B cell (primary cell): ENCODE measurements at regions not wholly inside any gene's neighbourhood (a gene's known extent, or its start where the extent isn't known, plus 50 kb on each side); places are given as distances from the start of the nearest gene placed in this dataset.

Source experiments
- ATAC-seq: fragments of 200-7000 bp; cut with Tn5 transposase; one replicate; pipeline ENCODE4 v1.10.0; 2021; ENCODE audit warnings: low read depth, mild to moderate bottlenecking, moderate number of reproducible peaks, moderate library complexity
- CTCF ChIA-PET: fragments of 350-600 bp; sonication (Branson Sonifier 250); formaldehyde crosslinking; loops from one replicate; lab custom pipeline; 2021; ENCODE audit warnings: antibody characterized with exemption, inconsistent platforms; lab: Charles Lee
- POLR2A ChIA-PET: fragments of 350-600 bp; sonication (Branson Sonifier 250); formaldehyde crosslinking; loops from one replicate; lab custom pipeline; 2021; ENCODE audit warnings: antibody characterized with exemption; lab: Charles Lee
- DNase-seq: peaks from one replicate; pipeline ENCODE4 v3.0.0; 2013
- H2AFZ ChIP-seq: 2 replicates; pipeline ENCODE4 v1.6.1; 2012; ENCODE audit warnings: mild to moderate bottlenecking, low read depth, low read length; ENCODE audit not compliant: insufficient read depth, poor library complexity, severe bottlenecking
- H3K27ac ChIP-seq, 2 donors: 1 replicate in 1 of 2; 2 replicates in 1 of 2; pipeline ENCODE4 v1.5.1; 2012 to 2013; ENCODE audit warnings: low read length in 2 of 2, mild to moderate bottlenecking in 2 of 2, moderate library complexity in 1 of 2
- H3K27me3 ChIP-seq, 4 experiments: fragments of 200-600 bp in 1 of 4; sonication (generic) in 1 of 4; replicated peaks in 1 of 4; 1 replicate in 2 of 4; 2 replicates in 2 of 4; pipeline versions ENCODE4 v1.6.1 to v1.7.0; 2013 to 2016; ENCODE audit warnings: low read length in 3 of 4, mild to moderate bottlenecking in 2 of 4, mixed read lengths in 1 of 4, moderate library complexity in 1 of 4; ENCODE audit not compliant: insufficient read depth in 4 of 4, control insufficient read depth in 3 of 4; ENCODE audit errors: control extremely low read depth in 1 of 4
- H3K36me3 ChIP-seq, 2 experiments: replicated peaks in 1 of 2; 1 replicate in 1 of 2; 2 replicates in 1 of 2; pipeline versions ENCODE4 v1.6.1 to v1.7.1; 2013; ENCODE audit warnings: low read length in 1 of 2; ENCODE audit not compliant: insufficient read depth in 2 of 2, control insufficient read depth in 1 of 2; ENCODE audit errors: control extremely low read depth in 1 of 2, extremely low read depth in 1 of 2
- H3K4me1 ChIP-seq, 2 donors: fragments of 200-600 bp in 1 of 2; sonication (generic) in 1 of 2; 1 replicate in 1 of 2; 2 replicates in 1 of 2; pipeline versions ENCODE4 v1.5.1 to v1.6.1; 2013 to 2017; ENCODE audit warnings: low read length in 2 of 2; ENCODE audit not compliant: control insufficient read depth in 2 of 2, insufficient read depth in 2 of 2
- H3K4me2 ChIP-seq: replicated peaks from 2 replicates; pipeline ENCODE3; 2012; ENCODE audit warnings: mild to moderate bottlenecking, low read depth, low read length; ENCODE audit not compliant: poor library complexity, severe bottlenecking
- H3K4me3 ChIP-seq, 5 experiments: fragments of 200-600 bp in 1 of 5; sonication (generic) in 1 of 5; 1 replicate in 3 of 5; 2 replicates in 2 of 5; pipeline versions ENCODE4 v1.5.1 to v1.7.0; 2011 to 2016; ENCODE audit warnings: low read length in 4 of 5, mild to moderate bottlenecking in 4 of 5, low read depth in 2 of 5, control low read depth in 1 of 5, moderate library complexity in 1 of 5; ENCODE audit not compliant: insufficient read depth in 1 of 5; ENCODE audit errors: control extremely low read depth in 1 of 5, extremely low read depth in 1 of 5
- H3K79me2 ChIP-seq: fragments of 200-600 bp; sonication (generic); one replicate; pipeline ENCODE4 v1.6.0; 2016; ENCODE audit warnings: low read length; ENCODE audit not compliant: control insufficient read depth, insufficient read depth
- H3K9ac ChIP-seq: fragments of 200-600 bp; sonication (generic); 2 replicates; pipeline ENCODE4 v1.6.1; 2017; ENCODE audit warnings: mild to moderate bottlenecking, low read length, moderate library complexity
- H3K9me3 ChIP-seq, 3 donors: one replicate each; pipeline versions ENCODE4 v1.6.1 to v1.7.1; 2013; ENCODE audit warnings: low read length in 2 of 3; ENCODE audit not compliant: control insufficient read depth in 2 of 3, insufficient read depth in 1 of 3; ENCODE audit errors: control extremely low read depth in 1 of 3
- H4K20me1 ChIP-seq: 2 replicates; pipeline ENCODE4 v1.6.0; 2012; ENCODE audit warnings: mild to moderate bottlenecking, low read length; ENCODE audit not compliant: insufficient read depth, control insufficient read depth, poor library complexity, severe bottlenecking
- H3K27ac Mint-ChIP-seq: one replicate; pipeline ENCODE4 v1.8.0; 2021; ENCODE audit warnings: mixed read lengths
- H3K27me3 Mint-ChIP-seq: one replicate; pipeline ENCODE4 v1.8.0; 2021; ENCODE audit warnings: mixed read lengths
- H3K4me1 Mint-ChIP-seq: one replicate; pipeline ENCODE4 v1.8.0; 2021; ENCODE audit warnings: mixed read lengths
- H3K4me3 Mint-ChIP-seq: one replicate; pipeline ENCODE4 v1.8.0; 2021; ENCODE audit warnings: mixed read lengths
- H3K9me3 Mint-ChIP-seq: one replicate; pipeline ENCODE4 v1.8.0; 2022; ENCODE audit warnings: mixed read lengths; ENCODE audit not compliant: insufficient read depth
- CTCF ChIP-seq: fragments of 200-600 bp; IDR thresholded peaks from one replicate; pipeline ENCODE4 v1.8.0; 2022; ENCODE audit warnings: antibody characterized with exemption, mild to moderate bottlenecking
- EZH2 ChIP-seq: IDR thresholded peaks from 2 replicates; pipeline ENCODE4 v1.6.1; 2012; ENCODE audit warnings: borderline replicate concordance, low read depth, mild to moderate bottlenecking, moderate library complexity, low read length; ENCODE audit not compliant: insufficient read depth, poor library complexity, severe bottlenecking
- WGBS: methylation state at CpG from one replicate; pipeline ENCODE4 v1.1.5; 2013; ENCODE audit warnings: missing lambda C conversion rate; ENCODE audit not compliant: insufficient coverage; 5-methylcytosine and 5-hydroxymethylcytosine counted together
- intact Hi-C: fragments of 100-400 bp; cut with micrococcal nuclease; formaldehyde crosslinking; loops from one replicate; pipeline ENCODE4 v1.10.0; 2022

- WGBS = 89% methylated on average over 10 of the region's 10 CpGs
- Mint-ChIP-seq H3K4me3 (no peak overlapping the region), H3K4me1 (no peaks in the 10 kb centered on the region), H3K27me3 (peaks cover 11% of the 10 kb centered on the region), H3K9me3 (no peaks in the 10 kb centered on the region), H3K27ac (no peak overlapping the region)
- TF ChIP-seq CTCF = no peak
- intact Hi-C loops = no loop called here
- no peak overlapping the region for H3K9ac ChIP-seq
- ChIA-PET POLR2A (no interaction called here), CTCF (no interaction called here)
- ATAC-seq = no peak
- H4K20me1 ChIP-seq = no peaks in the 10 kb centered on the region
- no peak overlapping the region for H2AFZ ChIP-seq
- H3K27ac ChIP-seq = no peak overlapping the region
- H3K9me3 ChIP-seq = peaks cover 0 to 4% (median 0%) of the 10 kb centered on the region in 3 donors
- H3K79me2 ChIP-seq = no peaks in the 10 kb centered on the region
- H3K36me3 ChIP-seq = no peaks in the 10 kb centered on the region
- no peak overlapping the region for H3K4me3 ChIP-seq
- H3K4me1 ChIP-seq = no peaks in the 10 kb centered on the region
- no peak for DNase-seq
- H3K4me2 ChIP-seq = no peak overlapping the region
- no peaks in the 10 kb centered on the region for H3K27me3 ChIP-seq
These were observed 399.4 kb downstream of the PTPRU start for GRCh38 chr1:29635501-29636263.

- Histone ChIP-seq H3K9me3 (peaks cover 0 to 4% (median 0%) of the 10 kb centered on the region in 3 donors), H3K4me3 (no peak overlapping the region), H3K79me2 (no peaks in the 10 kb centered on the region), H3K4me2 (no peak overlapping the region), H3K27me3 (no peaks in the 10 kb centered on the region), H3K36me3 (no peaks in the 10 kb centered on the region), H4K20me1 (no peaks in the 10 kb centered on the region), H3K4me1 (no peaks in the 10 kb centered on the region), H2AFZ (no peak overlapping the region), H3K9ac (no peak overlapping the region), H3K27ac (no peak overlapping the region)
- no peak for DNase-seq
- no peak overlapping the region for H3K27ac Mint-ChIP-seq
- peaks cover 11% of the 10 kb centered on the region for H3K27me3 Mint-ChIP-seq
- no peak for ATAC-seq
- TF ChIP-seq CTCF = no peak
- TF ChIP-seq EZH2 = no peak
- H3K4me1 Mint-ChIP-seq = no peaks in the 10 kb centered on the region
- 91% methylated on average over 6 of the region's 7 CpGs for WGBS
- POLR2A ChIA-PET = no interaction called here
- H3K9me3 Mint-ChIP-seq = no peaks in the 10 kb centered on the region
- CTCF ChIA-PET = no interaction called here
- intact Hi-C loops = no loop called here
- no peak overlapping the region for H3K4me3 Mint-ChIP-seq
These were observed 398.5 kb downstream of the PTPRU start for GRCh38 chr1:29634746-29635335.
